T-cell (primary cell): ENCODE measurements at regions not wholly inside any gene's neighbourhood (a gene's known extent, or its start where the extent isn't known, plus 50 kb on each side); places are given as distances from the start of the nearest gene placed in this dataset.
"Not testable (repeated sequence)": the region's sequence is repeated elsewhere in the genome, so short reads cannot be mapped to it uniquely, and the experiment has no call there.

Experiments
- ATAC-seq, 4 experiments: fragments of 200-7000 bp in 3 of 4; fragments of 150-1000 bp in 1 of 4; cut with Tn5 transposase; replicated peaks in 1 of 4; 1 replicate in 3 of 4; 2 replicates in 1 of 4; pipeline ENCODE4 v1.10.0; 2021; ENCODE audit warnings: moderate library complexity in 3 of 4, mild to moderate bottlenecking in 2 of 4, moderate number of reproducible peaks in 1 of 4
- CTCF ChIA-PET, 2 donors: fragments of 300-600 bp; sonication (Branson Sonifier 250); formaldehyde crosslinking; loops; one replicate each; lab custom pipeline; 2022; ENCODE audit warnings: antibody characterized with exemption in 2 of 2; lab: Charles Lee
- POLR2A ChIA-PET, 2 donors: fragments of 300-600 bp; sonication (Branson Sonifier 250); formaldehyde crosslinking; loops; one replicate each; lab custom pipeline; 2022; ENCODE audit warnings: antibody characterized with exemption in 2 of 2; lab: Charles Lee
- DNase-seq, 35 experiments: peaks; one replicate each; pipeline versions ENCODE4 v3.0.0 to v3.0.0-alpha.2; 2013 to 2023
- H3K27ac ChIP-seq: one replicate; pipeline ENCODE4 v1.5.1; 2013; ENCODE audit warnings: low read length
- H3K27me3 ChIP-seq, 2 experiments: replicated peaks in 1 of 2; 1 replicate in 1 of 2; 2 replicates in 1 of 2; pipeline versions ENCODE4 v1.6.1 to v1.7.0; 2013; ENCODE audit warnings: low read length in 1 of 2, mixed read lengths in 1 of 2; ENCODE audit not compliant: control insufficient read depth in 2 of 2, insufficient read depth in 2 of 2; ENCODE audit errors: extremely low read depth in 1 of 2
- H3K36me3 ChIP-seq, 2 donors: 1 replicate in 1 of 2; 2 replicates in 1 of 2; pipeline versions ENCODE4 v1.6.1 to v1.7.0; 2013; ENCODE audit warnings: low read length in 1 of 2; ENCODE audit not compliant: control insufficient read depth in 2 of 2, insufficient read depth in 1 of 2; ENCODE audit errors: extremely low read depth in 1 of 2
- H3K4me1 ChIP-seq, 2 experiments: 1 replicate in 1 of 2; 2 replicates in 1 of 2; pipeline versions ENCODE4 v1.6.1 to v1.7.0; 2013; ENCODE audit warnings: low read length in 2 of 2, mixed read lengths in 1 of 2; ENCODE audit not compliant: insufficient read depth in 2 of 2, control insufficient read depth in 1 of 2; ENCODE audit errors: extremely low read depth in 1 of 2
- H3K4me3 ChIP-seq, 2 donors: 1 replicate in 1 of 2; 2 replicates in 1 of 2; pipeline versions ENCODE4 v1.5.1 to v1.7.0; 2013; ENCODE audit warnings: mild to moderate bottlenecking in 2 of 2, low read length in 1 of 2, moderate library complexity in 1 of 2; ENCODE audit not compliant: control insufficient read depth in 1 of 2; ENCODE audit errors: extremely low read depth in 1 of 2
- H3K9me3 ChIP-seq: 2 replicates; pipeline ENCODE4 v1.7.0; 2013
- H3K27ac Mint-ChIP-seq, 2 donors: one replicate each; pipeline ENCODE4 v1.8.0; 2020 to 2021; ENCODE audit warnings: mild to moderate bottlenecking in 2 of 2, mixed read lengths in 2 of 2
- H3K27me3 Mint-ChIP-seq, 2 donors: one replicate each; pipeline ENCODE4 v1.8.0; 2021 to 2022; ENCODE audit warnings: mixed read lengths in 2 of 2
- H3K36me3 Mint-ChIP-seq: one replicate; pipeline ENCODE4 v1.8.0; 2021; ENCODE audit warnings: mixed read lengths
- H3K4me1 Mint-ChIP-seq, 3 donors: one replicate each; pipeline ENCODE4 v1.8.0; 2020 to 2022; ENCODE audit warnings: mixed read lengths in 3 of 3, mild to moderate bottlenecking in 1 of 3
- H3K4me3 Mint-ChIP-seq, 3 donors: one replicate each; pipeline ENCODE4 v1.8.0; 2020 to 2022; ENCODE audit warnings: mild to moderate bottlenecking in 3 of 3, mixed read lengths in 3 of 3, moderate library complexity in 3 of 3
- H3K9me3 Mint-ChIP-seq, 3 donors: one replicate each; pipeline ENCODE4 v1.8.0; 2020 to 2022; ENCODE audit warnings: mixed read lengths in 3 of 3
- WGBS: methylation state at CpG from one replicate; pipeline ENCODE4 v1.1.5; 2013; ENCODE audit warnings: missing lambda C conversion rate; ENCODE audit not compliant: insufficient coverage; 5-methylcytosine and 5-hydroxymethylcytosine counted together

DNA sequence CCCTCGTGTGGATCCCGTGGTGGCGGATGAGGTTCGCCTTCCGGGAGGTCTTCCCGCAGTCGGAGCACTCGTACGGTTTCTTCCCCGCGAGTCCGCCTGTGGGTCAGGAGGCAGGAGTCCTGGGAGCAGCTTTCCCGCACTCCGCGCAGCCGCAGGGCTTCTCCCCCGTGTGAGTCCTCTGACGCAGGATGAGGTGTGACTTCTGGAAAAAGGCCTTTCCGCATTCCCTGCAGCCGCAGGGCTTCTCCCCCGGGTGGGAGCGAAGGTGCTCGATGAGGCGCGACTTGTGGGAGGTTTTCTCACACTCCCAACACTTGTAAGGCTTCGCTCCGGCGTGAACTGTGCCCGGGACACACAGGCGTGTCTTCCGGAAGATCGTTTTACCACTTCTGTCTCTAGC lies 68.8 kb upstream of the WIPI2 start:
- H3K27ac Mint-ChIP-seq, H3K27me3 ChIP-seq, H3K4me3 ChIP-seq, ATAC-seq, H3K4me1 ChIP-seq, DNase-seq, H3K36me3 ChIP-seq, H3K4me1 Mint-ChIP-seq, H3K27ac ChIP-seq, H3K27me3 Mint-ChIP-seq, H3K9me3 Mint-ChIP-seq, H3K9me3 ChIP-seq, H3K4me3 Mint-ChIP-seq, H3K36me3 Mint-ChIP-seq: not testable (repeated sequence)
- 88% methylated on average over 4 of the region's 32 CpGs for WGBS
- POLR2A ChIA-PET: interaction anchor here in 1 of 2 donors (0.7 kb wide), 1 partner anchor 331 kb away, joined by 4 read pairs; no protein-coding TSS in a partner anchor
- CTCF ChIA-PET: interaction anchor here in 1 of 2 donors (0.7 kb wide), 1 partner anchor 321 kb away, joined by 3 read pairs; no protein-coding TSS in a partner anchor

DNA sequence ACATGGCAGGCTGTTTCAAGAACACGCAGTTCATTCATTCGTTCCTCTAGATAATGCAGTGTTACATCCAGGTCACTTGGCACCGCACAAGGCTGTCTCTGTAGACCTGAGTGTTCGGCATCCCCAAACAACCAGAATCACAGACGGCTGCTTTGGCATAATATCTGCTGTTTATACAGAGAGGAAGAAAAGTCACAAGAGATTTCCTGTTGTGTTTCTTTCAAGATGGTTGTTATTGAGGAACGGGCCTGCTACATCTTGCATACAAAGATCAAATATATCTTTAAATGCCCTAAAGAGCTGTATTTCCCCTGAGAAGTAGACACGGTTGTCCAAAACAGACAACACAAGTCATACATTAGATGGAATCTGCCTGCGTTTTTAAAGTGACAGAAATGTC lies 58.8 kb upstream of the WIPI2 start:
- H3K9me3 Mint-ChIP-seq, H3K9me3 ChIP-seq, H3K4me3 ChIP-seq, DNase-seq, H3K27me3 Mint-ChIP-seq, H3K36me3 ChIP-seq, H3K27me3 ChIP-seq, H3K36me3 Mint-ChIP-seq, CTCF ChIA-PET: not testable (repeated sequence)
- POLR2A ChIA-PET: interaction anchor here in 1 of 2 donors (0.6 kb wide), 1 partner anchor 11 kb away, joined by 3 read pairs; no protein-coding TSS in a partner anchor
- ATAC-seq: peak; percentile 79 to 86 (median 81)
- peak overlapping the region; percentile 70 to 93 for H3K27ac Mint-ChIP-seq
- peak overlapping the region in 2 of 3 donors; percentile 21 to 72 for H3K4me3 Mint-ChIP-seq
- peaks cover 24 to 39% (median 32%) of the 10 kb centered on the region in 3 donors for H3K4me1 Mint-ChIP-seq
- Histone ChIP-seq H3K4me1 (peaks cover 5 to 18% of the 10 kb centered on the region in 2 experiments), H3K27ac (peak overlapping the region; percentile 61)
- 20% methylated on average over 1 of the region's 8 CpGs for WGBS

DNA sequence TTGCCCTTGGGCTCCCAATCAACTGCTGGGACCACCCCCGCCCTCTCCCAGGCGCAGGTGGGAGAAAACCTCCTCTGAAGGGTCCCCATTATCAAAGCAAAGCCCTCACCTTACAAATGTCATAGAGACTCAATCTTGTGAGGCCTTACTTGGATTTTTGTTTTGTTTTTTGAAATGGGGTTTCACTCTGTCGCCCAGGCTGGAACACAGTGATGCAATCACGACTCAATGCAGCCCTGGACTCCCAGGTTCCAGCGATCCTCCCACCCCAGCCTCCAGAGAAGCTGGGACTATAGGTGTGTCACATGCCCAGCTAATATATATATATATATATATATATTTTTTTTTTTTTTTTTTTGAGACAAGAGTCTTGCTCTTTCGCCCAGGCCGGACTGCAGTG lies 57.5 kb upstream of the WIPI2 start:
- CTCF ChIA-PET: no interaction called here
- H3K27me3 Mint-ChIP-seq: peaks cover 0 to 3% of the 10 kb centered on the region in 2 donors
- WGBS: no CpG with 5 or more reads among the region's 7 CpGs
- no peaks in the 10 kb centered on the region for H3K36me3 ChIP-seq
- H3K27me3 ChIP-seq: peaks cover 0 to 5% of the 10 kb centered on the region in 2 experiments
- peaks cover 5 to 18% of the 10 kb centered on the region in 2 experiments for H3K4me1 ChIP-seq
- H3K27ac ChIP-seq: no peak overlapping the region
- ATAC-seq (no peak), DNase-seq (no peak)
- peaks cover 24 to 42% (median 32%) of the 10 kb centered on the region in 3 donors for H3K4me1 Mint-ChIP-seq
- no peaks in the 10 kb centered on the region for H3K36me3 Mint-ChIP-seq
- POLR2A ChIA-PET: interaction anchor here in 1 of 2 donors (0.7 kb wide), 1 partner anchor 9 kb away, joined by 4 read pairs; no protein-coding TSS in a partner anchor
- H3K9me3 ChIP-seq: no peaks in the 10 kb centered on the region
- no peaks in the 10 kb centered on the region for H3K9me3 Mint-ChIP-seq
- H3K4me3 Mint-ChIP-seq: peak overlapping the region in 1 of 3 donors; percentile 72
- no peak overlapping the region for H3K4me3 ChIP-seq
- peak overlapping the region in 1 of 2 donors; percentile 93 for H3K27ac Mint-ChIP-seq

DNA sequence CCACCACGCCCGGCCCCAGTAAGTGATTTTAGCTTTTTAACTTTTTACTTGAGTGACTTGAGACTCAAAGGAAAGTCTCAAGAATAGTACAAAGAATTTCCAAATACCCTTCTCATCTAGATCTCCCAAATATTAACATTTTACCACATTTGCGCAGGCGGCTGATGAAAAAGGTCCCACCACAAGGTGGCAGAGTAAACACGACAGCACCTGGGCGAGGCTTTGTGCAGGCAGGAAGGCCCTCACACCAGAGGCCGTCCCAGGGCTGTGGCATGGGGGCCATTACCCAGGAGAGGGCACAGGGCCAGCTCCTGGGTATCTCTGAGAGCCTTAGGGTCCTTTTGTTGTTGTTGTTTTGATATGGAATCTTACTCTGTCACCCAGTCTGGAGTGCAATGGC lies 50.0 kb upstream of the WIPI2 start:
- ATAC-seq (no peak), DNase-seq (peak in 6 of 35 experiments; percentile 10 to 26 (median 18))
- Histone ChIP-seq H3K4me1 (peaks cover 3 to 20% of the 10 kb centered on the region in 2 experiments), H3K27me3 (peaks cover 0 to 7% of the 10 kb centered on the region in 2 experiments), H3K9me3 (no peaks in the 10 kb centered on the region), H3K27ac (no peak overlapping the region), H3K36me3 (no peaks in the 10 kb centered on the region), H3K4me3 (no peak overlapping the region)
- Mint-ChIP-seq H3K4me1 (peaks cover 14 to 32% (median 16%) of the 10 kb centered on the region in 3 donors), H3K27ac (peak overlapping the region in 1 of 2 donors; percentile 52), H3K9me3 (no peaks in the 10 kb centered on the region), H3K27me3 (peaks cover 0 to 7% of the 10 kb centered on the region in 2 donors), H3K4me3 (peak overlapping the region in 1 of 3 donors; percentile 19), H3K36me3 (no peaks in the 10 kb centered on the region)
- POLR2A ChIA-PET: interaction anchor here in 1 of 2 donors (0.6 kb wide), 1 partner anchor 11 kb away, joined by 5 read pairs; no protein-coding TSS in a partner anchor
- CTCF ChIA-PET: interaction anchor here in 1 of 2 donors (0.6 to 0.9 kb wide), 3 partner anchors 9 to 51 kb away, joined by 3 read pairs; no protein-coding TSS in a partner anchor
- 56% methylated on average over 5 of the region's 7 CpGs for WGBS
